PC-9 (cell line): ENCODE measurements at regions not wholly inside any gene's neighbourhood (a gene's known extent, or its start where the extent isn't known, plus 50 kb on each side); places are given as distances from the start of the nearest gene placed in this dataset.

ENCODE experiments used
- BruUV-seq: library from RNA; stranded (reverse); fragments of 400-500 nt; replicated peaks from 2 replicates; lab custom pipeline; 2021; lab: Mats Ljungman, UMichigan
- CTCF ChIA-PET: fragments of 300-600 bp; sonication (Branson Sonifier 250); formaldehyde crosslinking; loops from one replicate; lab custom pipeline; 2022; ENCODE audit warnings: antibody characterized with exemption; lab: Charles Lee
- POLR2A ChIA-PET: fragments of 300-600 bp; sonication (Branson Sonifier 250); formaldehyde crosslinking; loops from one replicate; lab custom pipeline; 2022; ENCODE audit warnings: antibody characterized with exemption; ENCODE audit not compliant: unreplicated experiment; lab: Charles Lee
- DNase-seq, 2 experiments: peaks; one replicate each; pipeline versions ENCODE4 v3.0.0 to v3.0.0-alpha.2; 2015 to 2022; ENCODE audit warnings: mixed read lengths in 1 of 2
- H2AFZ ChIP-seq: fragments of 200-600 bp; sonication (generic); 2 replicates; pipeline ENCODE4 v1.8.1; 2017; ENCODE audit warnings: antibody characterized with exemption
- H3F3A ChIP-seq: fragments of 200-600 bp; sonication (generic); 2 replicates; pipeline ENCODE4 v1.8.1; 2017; ENCODE audit warnings: antibody characterized with exemption, mild to moderate bottlenecking, low read depth; ENCODE audit not compliant: insufficient read depth
- H3K27ac ChIP-seq: fragments of 200-600 bp; sonication (generic); 2 replicates; pipeline ENCODE4 v1.6.1; 2016; ENCODE audit warnings: mixed run types
- H3K27me3 ChIP-seq: fragments of 200-600 bp; sonication (generic); 2 replicates; pipeline ENCODE4 v1.6.1; 2016; ENCODE audit warnings: low read depth, mixed run types; ENCODE audit not compliant: insufficient read depth
- H3K36me3 ChIP-seq: fragments of 200-600 bp; sonication (generic); 2 replicates; pipeline ENCODE4 v1.6.1; 2016; ENCODE audit warnings: low read depth, mixed run types
- H3K4me1 ChIP-seq: fragments of 200-600 bp; sonication (generic); replicated peaks from 2 replicates; pipeline ENCODE4 v1.6.1; 2016; ENCODE audit warnings: mixed run types; ENCODE audit not compliant: insufficient read depth
- H3K4me2 ChIP-seq: fragments of 200-600 bp; sonication (generic); 2 replicates; pipeline ENCODE4 v1.6.1; 2017; ENCODE audit warnings: mixed run types
- H3K4me3 ChIP-seq: fragments of 200-600 bp; sonication (generic); 2 replicates; pipeline ENCODE4 v1.6.1; 2016; ENCODE audit warnings: mixed run types
- H3K79me2 ChIP-seq: fragments of 200-600 bp; sonication (generic); 2 replicates; pipeline ENCODE4 v1.6.1; 2017; ENCODE audit warnings: low read depth, mixed run types
- H3K9me2 ChIP-seq: fragments of 200-600 bp; sonication (generic); 2 replicates; pipeline ENCODE4 v1.8.1; 2017; ENCODE audit warnings: mild to moderate bottlenecking; ENCODE audit not compliant: insufficient read depth
- H3K9me3 ChIP-seq: fragments of 200-600 bp; sonication (generic); 2 replicates; pipeline ENCODE4 v1.8.1; 2016; ENCODE audit warnings: low read depth; ENCODE audit not compliant: insufficient read depth
- H4K20me1 ChIP-seq: fragments of 200-600 bp; sonication (generic); 2 replicates; pipeline ENCODE4 v1.8.1; 2017; ENCODE audit not compliant: insufficient read depth
- CTCF ChIP-seq: fragments of 200-600 bp; sonication (generic); conservative IDR thresholded peaks from 2 replicates; pipeline ENCODE4 v1.6.1; 2017; ENCODE audit warnings: mixed run types, antibody characterized with exemption, mild to moderate bottlenecking, moderate library complexity
- EZH2 ChIP-seq: fragments of 200-600 bp; sonication (generic); IDR thresholded peaks from 2 replicates; pipeline ENCODE4 v1.8.0; 2017; ENCODE audit warnings: antibody characterized with exemption, low read depth
- intact Hi-C: fragments of 100-400 bp; cut with micrococcal nuclease; formaldehyde crosslinking; loops from one replicate; pipeline ENCODE4 v1.10.0; 2022; ENCODE audit not compliant: unreplicated experiment

- CTCF ChIA-PET = no interaction called here
- no peaks in the 10 kb centered on the region for H3K9me3 ChIP-seq
Observed at GRCh38 chr1:5651027-5651410, 341.2 kb downstream of the NPHP4 start.

GRCh38 chr1:5650283-5651026, 341.8 kb downstream of the NPHP4 start:
- BruUV-seq = no TSS peak
- intact Hi-C loops = no loop called here

More at GRCh38 chr1:5651027-5651410, 341.2 kb downstream of the NPHP4 start:
- H3K9me2 ChIP-seq = no peaks in the 10 kb centered on the region
- H2AFZ ChIP-seq = no peak overlapping the region
- no peaks in the 10 kb centered on the region for H3K4me1 ChIP-seq
- H3K27me3 ChIP-seq = peaks cover 41% of the 10 kb centered on the region
- DNase-seq = no peak
- H3K36me3 ChIP-seq = no peaks in the 10 kb centered on the region
- no TSS peak for BruUV-seq
- no peak overlapping the region for H3K4me2 ChIP-seq
- H4K20me1 ChIP-seq = no peaks in the 10 kb centered on the region
- H3K4me3 ChIP-seq = no peak overlapping the region
- intact Hi-C loops = no loop called here
- POLR2A ChIA-PET = no interaction called here
- no peaks in the 10 kb centered on the region for H3F3A ChIP-seq
- no peak overlapping the region for H3K27ac ChIP-seq
- H3K79me2 ChIP-seq = no peaks in the 10 kb centered on the region
- no peak for TF ChIP-seq EZH2
- TF ChIP-seq CTCF = no peak

GRCh38 chr1:5649795-5650194, 342.4 kb downstream of the NPHP4 start:
- Histone ChIP-seq H3K9me3 (no peaks in the 10 kb centered on the region), H3F3A (no peaks in the 10 kb centered on the region), H3K79me2 (no peaks in the 10 kb centered on the region), H3K36me3 (no peaks in the 10 kb centered on the region), H3K4me3 (no peak overlapping the region), H3K4me2 (no peak overlapping the region), H2AFZ (no peak overlapping the region), H3K9me2 (no peaks in the 10 kb centered on the region), H3K27me3 (peaks cover 41% of the 10 kb centered on the region), H3K4me1 (no peaks in the 10 kb centered on the region), H3K27ac (no peak overlapping the region), H4K20me1 (no peaks in the 10 kb centered on the region)
- ChIA-PET CTCF (no interaction called here), POLR2A (no interaction called here)
- TF ChIP-seq CTCF (no peak), EZH2 (no peak)
- no TSS peak for BruUV-seq
- no peak for DNase-seq
- intact Hi-C loops = no loop called here

More at GRCh38 chr1:5650283-5651026, 341.8 kb downstream of the NPHP4 start:
- peaks cover 41% of the 10 kb centered on the region for H3K27me3 ChIP-seq
- no peaks in the 10 kb centered on the region for H3K36me3 ChIP-seq
- ChIA-PET POLR2A (no interaction called here), CTCF (no interaction called here)
- no peaks in the 10 kb centered on the region for H3K9me2 ChIP-seq
- no peak overlapping the region for H2AFZ ChIP-seq
- H3K27ac ChIP-seq = no peak overlapping the region
- TF ChIP-seq CTCF (no peak), EZH2 (no peak)
- no peaks in the 10 kb centered on the region for H3K9me3 ChIP-seq
- H3K79me2 ChIP-seq = no peaks in the 10 kb centered on the region
- no peaks in the 10 kb centered on the region for H4K20me1 ChIP-seq
- no peaks in the 10 kb centered on the region for H3K4me1 ChIP-seq
- H3K4me2 ChIP-seq = no peak overlapping the region
- no peaks in the 10 kb centered on the region for H3F3A ChIP-seq
- H3K4me3 ChIP-seq = no peak overlapping the region
- no peak for DNase-seq
